Body of pancreas (tissue), 4 donors: ENCODE measurements at regions not wholly inside any gene's neighbourhood (a gene's known extent, or its start where the extent isn't known, plus 50 kb on each side); places are given as distances from the start of the nearest gene placed in this dataset.

ENCODE experiments used
- ATAC-seq: fragments of 150-250 bp; one replicate; pipeline ENCODE4 v1.9.1; 2016
- DNase-seq, 4 donors: peaks; one replicate each; pipeline ENCODE4 v3.0.0-alpha.2; 2019
- H3K27ac ChIP-seq, 4 donors: fragments of 200-600 bp; sonication (generic); 1 replicate in 3 of 4; 2 replicates in 1 of 4; pipeline versions ENCODE4 v1.5.1 to v1.6.1; 2016 to 2019; ENCODE audit warnings: mild to moderate bottlenecking in 1 of 4, mixed read lengths in 1 of 4, moderate library complexity in 1 of 4
- H3K27me3 ChIP-seq, 2 donors: fragments of 200-600 bp; sonication (generic); one replicate each; pipeline ENCODE4 v1.6.0; 2016; ENCODE audit warnings: mild to moderate bottlenecking in 1 of 2
- H3K36me3 ChIP-seq, 2 donors: fragments of 200-600 bp; sonication (generic); replicated peaks in 1 of 2; 2 replicates each; pipeline ENCODE4 v1.5.1; 2016; ENCODE audit warnings: low read depth in 2 of 2; ENCODE audit not compliant: insufficient read depth in 1 of 2
- H3K4me1 ChIP-seq: fragments of 200-600 bp; sonication (generic); one replicate; pipeline ENCODE4 v1.6.0; 2016
- H3K4me3 ChIP-seq, 2 donors: fragments of 200-600 bp; sonication (generic); 1 replicate in 1 of 2; 2 replicates in 1 of 2; pipeline ENCODE4 v1.5.1; 2016 to 2019
- H3K9me3 ChIP-seq, 3 donors: fragments of 200-600 bp; sonication (generic); 1 replicate in 2 of 3; 2 replicates in 1 of 3; pipeline ENCODE4 v1.5.1; 2016
- POLR2A ChIP-seq, 3 donors: fragments of 450-650 bp; IDR thresholded peaks; one replicate each; pipeline ENCODE4 v1.6.1; 2016; ENCODE audit warnings: antibody characterized with exemption in 3 of 3, mild to moderate bottlenecking in 2 of 3
- WGBS, 2 donors: methylation state at CpG; one replicate each; pipeline ENCODE4 v1.1.5; 2017; 5-methylcytosine and 5-hydroxymethylcytosine counted together
- intact Hi-C: fragments of 100-400 bp; cut with DNase I; formaldehyde crosslinking; loops from one replicate; pipeline ENCODE4 v1.15.1; 2023
- TF ChIP-seq, protein P1 (sequence below), 7 experiments: fragments of 450-650 bp in 4 of 7; fragments of 200-600 bp in 3 of 7; sonication (generic) in 3 of 7; IDR thresholded peaks; one replicate each; pipeline ENCODE4 v1.5.1; 2016 to 2019; ENCODE audit warnings: antibody characterized with exemption in 7 of 7

DNA sequence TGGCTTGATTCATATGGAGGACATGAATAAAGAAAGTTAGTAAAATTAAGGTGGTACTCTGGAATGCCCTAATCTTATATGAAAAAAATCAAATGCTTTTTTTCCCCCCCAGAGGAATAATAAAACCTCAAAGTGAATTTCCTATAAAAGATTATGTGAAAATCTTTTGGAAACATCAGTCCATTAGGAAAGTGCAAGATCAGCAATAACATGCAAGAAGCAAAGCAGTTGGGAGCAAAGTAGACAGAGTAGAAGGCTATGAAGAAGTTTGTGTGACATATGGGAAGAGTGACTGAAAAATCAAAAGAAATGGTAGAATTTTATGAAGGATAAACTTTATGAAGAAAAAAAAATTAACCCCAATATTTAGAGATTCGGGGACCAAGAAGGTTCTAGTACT, 998.0 kb upstream of the EPHA7 start:
- Histone ChIP-seq H3K36me3 (no peaks in the 10 kb centered on the region), H3K27me3 (no peaks in the 10 kb centered on the region), H3K4me1 (no peaks in the 10 kb centered on the region), H3K9me3 (no peaks in the 10 kb centered on the region), H3K4me3 (no peak overlapping the region), H3K27ac (no peak overlapping the region)
- DNase-seq = no peak
- TF ChIP-seq, protein P1, sequence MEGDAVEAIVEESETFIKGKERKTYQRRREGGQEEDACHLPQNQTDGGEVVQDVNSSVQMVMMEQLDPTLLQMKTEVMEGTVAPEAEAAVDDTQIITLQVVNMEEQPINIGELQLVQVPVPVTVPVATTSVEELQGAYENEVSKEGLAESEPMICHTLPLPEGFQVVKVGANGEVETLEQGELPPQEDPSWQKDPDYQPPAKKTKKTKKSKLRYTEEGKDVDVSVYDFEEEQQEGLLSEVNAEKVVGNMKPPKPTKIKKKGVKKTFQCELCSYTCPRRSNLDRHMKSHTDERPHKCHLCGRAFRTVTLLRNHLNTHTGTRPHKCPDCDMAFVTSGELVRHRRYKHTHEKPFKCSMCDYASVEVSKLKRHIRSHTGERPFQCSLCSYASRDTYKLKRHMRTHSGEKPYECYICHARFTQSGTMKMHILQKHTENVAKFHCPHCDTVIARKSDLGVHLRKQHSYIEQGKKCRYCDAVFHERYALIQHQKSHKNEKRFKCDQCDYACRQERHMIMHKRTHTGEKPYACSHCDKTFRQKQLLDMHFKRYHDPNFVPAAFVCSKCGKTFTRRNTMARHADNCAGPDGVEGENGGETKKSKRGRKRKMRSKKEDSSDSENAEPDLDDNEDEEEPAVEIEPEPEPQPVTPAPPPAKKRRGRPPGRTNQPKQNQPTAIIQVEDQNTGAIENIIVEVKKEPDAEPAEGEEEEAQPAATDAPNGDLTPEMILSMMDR (IDR thresholded peaks at IDR 0.05) = no peak
- no peak for TF ChIP-seq POLR2A (IDR thresholded peaks at IDR 0.05)
- ATAC-seq = no peak
- intact Hi-C loops = no loop called here
- 70% methylated on average over 1 of the region's 1 CpG for WGBS, 2 donors

DNA sequence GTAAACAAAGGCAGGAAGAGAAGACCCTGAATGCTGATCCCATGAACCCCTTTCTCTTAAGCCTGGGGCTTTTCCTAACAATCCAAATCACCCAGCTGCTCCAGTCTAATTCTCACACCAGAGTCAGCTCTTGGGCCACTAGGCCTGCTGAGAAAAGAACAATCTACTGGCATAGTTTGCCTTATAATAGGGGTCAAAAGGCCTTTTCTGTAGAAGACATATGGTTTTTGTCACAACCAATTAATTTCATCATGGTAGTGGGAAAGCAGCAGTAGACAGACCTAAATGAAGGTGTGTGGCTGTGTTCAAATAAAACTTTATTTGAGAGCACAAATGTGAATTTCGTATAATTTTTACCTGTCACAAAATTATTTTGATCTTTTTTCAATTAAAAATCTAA, 994.7 kb upstream of the EPHA7 start:
- Histone ChIP-seq H3K27ac (no peak overlapping the region), H3K4me3 (no peak overlapping the region), H3K9me3 (no peaks in the 10 kb centered on the region), H3K36me3 (no peaks in the 10 kb centered on the region), H3K4me1 (no peaks in the 10 kb centered on the region), H3K27me3 (no peaks in the 10 kb centered on the region)
- 35 to 43% methylated on average over 1 of the region's 1 CpG for WGBS, 2 donors
- ATAC-seq = no peak
- no peak for DNase-seq
- no peak for TF ChIP-seq POLR2A (IDR thresholded peaks at IDR 0.05)
- TF ChIP-seq, protein P1 (IDR thresholded peaks at IDR 0.05) = no peak
- intact Hi-C loops = no loop called here

DNA sequence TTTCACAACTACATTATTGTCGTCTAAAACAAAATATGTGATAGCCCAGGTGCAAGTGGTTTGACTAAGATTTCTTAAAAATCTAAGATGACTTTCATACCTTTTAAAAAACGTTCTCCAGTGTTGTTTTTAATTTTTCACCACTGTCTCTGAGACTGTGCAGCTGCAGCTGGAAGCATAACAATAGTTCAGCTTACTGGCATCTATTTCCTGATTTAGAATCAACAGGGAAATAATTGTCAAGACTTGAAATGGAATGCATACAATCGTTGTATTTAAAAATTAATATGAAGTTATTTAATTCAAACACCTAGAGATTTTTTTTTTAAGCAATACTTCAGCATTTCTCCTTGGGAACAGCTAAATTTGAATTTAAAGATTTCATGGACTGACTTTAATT, 982.0 kb upstream of the EPHA7 start:
- ATAC-seq = no peak
- TF ChIP-seq, protein P1 (IDR thresholded peaks at IDR 0.05) = no peak
- no peak for TF ChIP-seq POLR2A (IDR thresholded peaks at IDR 0.05)
- DNase-seq = no peak
- WGBS, 2 donors = 29 to 31% methylated on average over 3 of the region's 3 CpGs
- Histone ChIP-seq H3K4me3 (no peak overlapping the region), H3K4me1 (no peaks in the 10 kb centered on the region), H3K36me3 (no peaks in the 10 kb centered on the region), H3K27me3 (no peaks in the 10 kb centered on the region), H3K9me3 (no peaks in the 10 kb centered on the region), H3K27ac (no peak overlapping the region)
- intact Hi-C loops = no loop called here

DNA sequence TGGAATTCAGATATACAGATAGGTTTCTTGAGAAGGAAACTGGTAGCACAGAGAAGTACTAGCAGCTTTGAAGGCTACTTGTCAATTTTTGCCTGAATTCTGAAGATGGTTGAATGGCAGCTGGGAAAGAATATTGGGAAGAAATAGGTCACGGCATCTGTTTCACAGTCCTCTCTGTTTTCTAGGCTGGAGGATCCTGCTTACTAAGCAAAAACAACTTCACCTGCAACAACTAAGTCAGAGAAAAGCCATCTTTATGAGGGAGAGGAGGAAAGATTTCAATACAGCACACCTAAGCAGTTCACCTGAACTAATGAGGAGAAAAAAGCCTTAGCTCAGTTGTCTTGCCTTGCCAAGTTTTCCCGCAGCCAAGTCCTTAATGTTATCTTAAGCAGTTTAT, 975.5 kb upstream of the EPHA7 start:
- no peak overlapping the region for H3K27ac ChIP-seq
- DNase-seq = no peak
- 54 to 60% methylated on average over 2 of the region's 2 CpGs for WGBS, 2 donors
- no peaks in the 10 kb centered on the region for H3K27me3 ChIP-seq
- H3K36me3 ChIP-seq = no peaks in the 10 kb centered on the region
- H3K4me1 ChIP-seq = no peaks in the 10 kb centered on the region
- intact Hi-C loops = no loop called here
- H3K9me3 ChIP-seq = no peaks in the 10 kb centered on the region
- no peak overlapping the region for H3K4me3 ChIP-seq
- TF ChIP-seq POLR2A (IDR thresholded peaks at IDR 0.05) = no peak
- TF ChIP-seq, protein P1 (IDR thresholded peaks at IDR 0.05) = no peak
- ATAC-seq = no peak

DNA sequence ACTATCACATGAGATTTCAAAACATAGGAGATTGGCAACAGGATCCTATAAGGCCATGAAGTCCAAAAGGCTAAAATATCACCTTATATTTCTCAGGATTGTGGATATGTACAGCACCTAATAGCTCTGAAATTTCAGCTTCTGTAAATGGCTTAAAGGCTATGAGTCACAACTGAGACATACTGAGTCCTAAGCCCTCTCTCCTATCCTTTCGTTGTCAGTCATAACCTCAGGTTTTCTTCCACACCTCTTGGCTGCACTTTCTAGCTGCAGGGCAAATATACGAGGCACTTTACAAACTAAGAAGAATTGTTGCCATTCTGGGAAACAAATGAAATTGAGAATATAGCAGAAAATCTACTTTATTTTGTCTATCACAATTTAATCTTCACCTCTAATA, 969.9 kb upstream of the EPHA7 start:
- ATAC-seq = no peak
- intact Hi-C loops = no loop called here
- Histone ChIP-seq H3K4me3 (no peak overlapping the region), H3K9me3 (no peaks in the 10 kb centered on the region), H3K36me3 (no peaks in the 10 kb centered on the region), H3K27me3 (no peaks in the 10 kb centered on the region), H3K27ac (no peak overlapping the region), H3K4me1 (no peaks in the 10 kb centered on the region)
- TF ChIP-seq, protein P1 (IDR thresholded peaks at IDR 0.05) = no peak
- no peak for TF ChIP-seq POLR2A (IDR thresholded peaks at IDR 0.05)
- no peak for DNase-seq
- WGBS, 2 donors = 71 to 79% methylated on average over 2 of the region's 2 CpGs
